OCI-LY1 (cell line): ENCODE measurements at regions not wholly inside any gene's neighbourhood (a gene's known extent, or its start where the extent isn't known, plus 50 kb on each side); places are given as distances from the start of the nearest gene placed in this dataset.

Experiments
- CTCF ChIP-seq: fragments of 200-600 bp; sonication (generic), shearing (Covaris generic); IDR thresholded peaks from 2 replicates; pipeline ENCODE4 v1.5.1; 2017; ENCODE audit warnings: mild to moderate bottlenecking, antibody characterized with exemption, low read length, moderate library complexity, mixed read lengths
- EZH2 ChIP-seq: fragments of 200-600 bp; sonication (generic), shearing (Covaris generic); IDR thresholded peaks from 2 replicates; pipeline ENCODE4 v1.8.0; 2017; ENCODE audit warnings: borderline replicate concordance, mixed run types, mild to moderate bottlenecking, antibody characterized with exemption, low read length, moderate library complexity, mixed read lengths

- TF ChIP-seq CTCF (no peak), EZH2 (no peak)
These were observed 1090.2 kb upstream of the ACVR2A start for GRCh38 chr2:146754606-146755005.
